Peyer's patch (tissue), 4 donors: ENCODE measurements at regions not wholly inside any gene's neighbourhood (a gene's known extent, or its start where the extent isn't known, plus 50 kb on each side); places are given as distances from the start of the nearest gene placed in this dataset.

Source experiments
- CTCF ChIP-seq, 6 experiments: fragments of 450-650 bp in 4 of 6; fragments of 200-600 bp in 2 of 6; sonication (generic) in 1 of 6; IDR thresholded peaks; one replicate each; pipeline ENCODE4 v1.5.1; 2017 to 2019; ENCODE audit warnings: antibody characterized with exemption in 6 of 6, mild to moderate bottlenecking in 3 of 6, moderate library complexity in 1 of 6
- POLR2A ChIP-seq, 2 donors: fragments of 450-650 bp; IDR thresholded peaks; one replicate each; pipeline ENCODE4 v1.5.1; 2017; ENCODE audit warnings: antibody characterized with exemption in 2 of 2, mild to moderate bottlenecking in 2 of 2, moderate library complexity in 2 of 2

DNA sequence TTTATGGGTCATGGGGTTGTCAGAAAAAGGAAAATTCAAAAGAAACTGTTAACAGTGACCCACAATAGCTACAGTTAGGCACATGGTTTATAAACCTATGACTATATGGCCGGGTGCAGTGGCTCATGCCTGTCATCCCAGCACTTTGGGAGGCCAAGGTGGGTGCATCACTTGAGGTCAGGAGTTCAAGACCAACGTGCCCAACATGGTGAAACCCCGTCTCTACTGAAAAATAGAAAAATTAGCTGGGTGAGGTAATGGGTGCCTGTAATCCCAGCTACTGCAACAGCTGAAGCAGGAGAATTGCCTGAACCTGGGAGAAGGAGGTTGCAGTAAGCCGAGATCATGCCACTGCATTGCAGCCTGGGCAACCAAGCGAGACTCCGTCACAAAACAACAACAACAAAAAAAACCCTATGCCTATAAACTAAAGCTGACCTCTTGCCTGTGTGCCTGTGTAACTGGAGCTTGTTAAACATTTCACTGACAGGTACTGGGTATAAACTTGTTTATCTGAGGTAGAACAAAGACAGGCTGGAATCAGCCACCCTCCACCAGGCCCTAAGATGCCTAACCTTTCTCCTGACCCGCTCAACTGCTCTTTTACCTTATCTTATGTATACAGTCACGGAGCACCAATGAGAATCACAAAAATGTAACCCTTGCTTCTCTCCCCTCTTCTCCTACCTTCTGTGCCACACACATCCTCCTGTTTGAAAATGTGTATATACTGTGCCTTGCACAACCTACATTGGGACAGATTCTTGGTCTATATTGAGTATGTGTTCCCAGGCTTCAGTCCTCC, 62.9 kb upstream of the ATF7IP2 start:
- TF ChIP-seq POLR2A (IDR thresholded peaks at IDR 0.05) (no peak), CTCF (IDR thresholded peaks at IDR 0.05) (no peak)
